ENCODE measurements at regions not wholly inside any gene's neighbourhood (a gene's known extent, or its start where the extent isn't known, plus 50 kb on each side); places are given as distances from the start of the nearest gene placed in this dataset.

GRCh38 chr4:177147668-177148067, 162.0 kb upstream of the NEIL3 start:
- no peak for TF ChIP-seq SIN3A (IDR thresholded peaks at IDR 0.05; ENCODE audit: borderline replicate concordance, insufficient read depth, low read length)
- TF ChIP-seq POLR2AphosphoS5 (IDR thresholded peaks at IDR 0.05; ENCODE audit: low read depth, low read length) = no peak
- no peak for TF ChIP-seq TAF1 (IDR thresholded peaks at IDR 0.05; ENCODE audit: borderline replicate concordance, insufficient read depth, low read length)
- TF ChIP-seq REST (IDR thresholded peaks at IDR 0.05; ENCODE audit: insufficient read depth in 1 of 2, low read depth in 2 of 2, low read length in 2 of 2) = no peak

All from PFSK-1 (cell line).